ENCODE measurements at regions not wholly inside any gene's neighbourhood (a gene's known extent, or its start where the extent isn't known, plus 50 kb on each side); places are given as distances from the start of the nearest gene placed in this dataset.
"Not testable (repeated sequence)": the region's sequence is repeated elsewhere in the genome, so short reads cannot be mapped to it uniquely, and the experiment has no call there.

- not testable (repeated sequence) for DNase-seq
These were observed 173.9 kb downstream of the TJP1 start for GRCh38 chr15:29648415-29648814.

DNA sequence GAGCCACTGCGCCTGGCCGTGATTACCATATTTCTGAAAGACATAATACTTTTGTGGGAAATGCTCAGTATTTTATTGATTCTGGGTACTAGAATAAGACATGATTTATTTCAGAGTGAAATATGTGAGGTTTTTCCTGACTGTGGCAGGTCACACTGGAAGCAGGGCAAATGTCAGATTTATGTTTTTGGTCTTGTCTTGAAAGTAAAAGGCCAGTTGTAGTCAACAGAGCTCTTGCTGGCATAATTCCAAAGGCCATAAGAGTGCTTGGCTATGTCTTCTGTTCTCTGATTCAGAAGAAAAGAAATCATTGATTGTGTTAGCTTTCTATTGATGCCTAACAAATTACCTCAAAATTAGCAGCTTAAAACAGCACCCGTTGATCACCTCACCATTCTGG is 176.4 kb downstream of the TJP1 start:
- DNase-seq, result no peak

- DNase-seq, result not testable (repeated sequence)
These were observed 177.9 kb downstream of the TJP1 start for GRCh38 chr15:29644361-29644760.

GRCh38 chr15:29638781-29639180 is 183.5 kb downstream of the TJP1 start:
- DNase-seq, result peak; percentile 79

GRCh38 chr15:29638011-29638410 is 184.3 kb downstream of the TJP1 start:
- DNase-seq, result no peak

GRCh38 chr15:29637555-29637954 is 184.7 kb downstream of the TJP1 start:
- no peak for DNase-seq

DNA sequence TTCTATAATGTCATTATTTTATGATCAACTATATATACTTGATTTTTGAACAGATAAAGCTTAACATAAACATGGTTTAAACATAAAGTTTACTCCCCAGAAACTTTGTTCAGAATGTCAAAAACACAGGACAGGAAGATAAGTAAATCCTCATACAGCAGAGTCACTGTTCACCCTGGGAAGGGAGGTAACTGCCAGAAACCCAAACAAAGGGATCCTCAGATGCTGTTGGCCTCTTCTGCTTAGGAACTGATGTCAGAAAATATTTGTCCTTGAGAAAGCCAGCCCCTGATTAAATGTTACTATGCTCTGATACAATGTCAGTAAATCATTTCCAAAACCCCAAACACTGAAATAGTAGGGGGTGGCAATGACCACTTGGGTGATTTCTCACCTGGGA is 185.3 kb downstream of the TJP1 start:
- no peak for DNase-seq

DNA sequence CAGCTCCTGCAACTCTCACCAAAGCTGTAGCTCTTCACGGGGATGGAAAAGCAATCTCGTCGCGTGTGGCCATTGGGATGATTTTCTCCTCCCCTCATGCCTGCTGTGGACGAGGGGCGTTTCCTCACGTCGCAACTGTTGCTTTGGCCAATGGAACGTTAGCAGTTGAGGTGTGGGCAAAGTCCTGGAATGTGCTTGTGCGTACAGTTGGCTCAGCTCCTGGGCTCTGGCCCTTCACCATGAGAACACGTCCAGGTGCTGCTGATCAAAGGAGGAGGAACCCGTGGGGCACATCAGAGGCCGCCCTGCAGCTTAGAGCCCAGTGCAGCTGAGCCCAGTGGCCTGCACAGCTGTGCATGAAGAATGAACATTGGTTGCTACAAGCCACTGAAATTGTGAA is 186.1 kb downstream of the TJP1 start:
- no peak for DNase-seq

DNA sequence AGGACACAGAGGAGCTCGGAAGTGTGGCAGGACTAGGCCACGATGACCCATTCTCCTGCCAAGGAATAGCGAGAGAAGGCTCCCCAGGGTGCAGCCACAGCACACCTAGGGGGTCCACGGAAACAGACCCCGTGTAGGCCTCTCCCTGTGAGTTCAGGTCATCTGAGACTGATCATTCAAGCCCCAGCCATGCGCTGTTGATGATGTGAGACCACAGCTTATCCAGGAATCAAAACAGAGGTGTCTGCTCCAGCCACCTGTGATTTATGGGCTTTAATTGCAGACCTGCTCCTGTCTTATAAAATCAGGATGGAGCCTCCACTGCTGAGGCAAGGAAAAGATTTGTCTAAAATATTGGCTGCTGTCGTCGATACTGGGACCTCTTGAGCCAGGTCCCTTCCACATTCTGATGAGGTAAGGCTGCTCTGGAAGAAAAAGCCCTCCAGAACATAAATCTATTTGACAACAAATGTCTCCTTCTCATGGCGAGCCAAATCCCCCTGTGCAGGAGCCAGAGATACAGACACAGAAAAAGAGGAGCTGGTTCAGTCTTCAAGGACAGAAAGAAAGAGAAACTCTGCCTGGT is 186.7 kb downstream of the TJP1 start:
- peak; percentile 30 for DNase-seq

DNA sequence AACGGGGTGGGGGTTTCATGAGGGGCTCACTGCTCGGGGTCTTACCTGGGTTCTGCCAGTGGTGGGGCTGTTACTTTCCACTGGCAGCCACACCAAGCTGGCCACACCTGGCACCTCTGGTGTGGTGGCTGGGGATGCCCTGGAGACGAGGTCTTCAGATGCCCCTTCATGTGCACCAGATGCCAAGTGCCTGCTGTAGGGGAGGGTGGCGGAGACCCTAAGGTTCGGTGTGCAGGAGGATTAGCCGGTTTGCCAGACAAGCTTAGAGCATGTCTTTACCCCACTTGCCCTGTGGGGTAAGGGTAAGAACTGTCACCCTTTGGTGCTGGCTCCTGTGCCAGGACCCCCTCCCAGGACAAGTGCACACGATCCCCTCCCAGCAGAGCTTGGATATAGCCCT is 188.3 kb downstream of the TJP1 start:
- DNase-seq, result peak; percentile 30

DNA sequence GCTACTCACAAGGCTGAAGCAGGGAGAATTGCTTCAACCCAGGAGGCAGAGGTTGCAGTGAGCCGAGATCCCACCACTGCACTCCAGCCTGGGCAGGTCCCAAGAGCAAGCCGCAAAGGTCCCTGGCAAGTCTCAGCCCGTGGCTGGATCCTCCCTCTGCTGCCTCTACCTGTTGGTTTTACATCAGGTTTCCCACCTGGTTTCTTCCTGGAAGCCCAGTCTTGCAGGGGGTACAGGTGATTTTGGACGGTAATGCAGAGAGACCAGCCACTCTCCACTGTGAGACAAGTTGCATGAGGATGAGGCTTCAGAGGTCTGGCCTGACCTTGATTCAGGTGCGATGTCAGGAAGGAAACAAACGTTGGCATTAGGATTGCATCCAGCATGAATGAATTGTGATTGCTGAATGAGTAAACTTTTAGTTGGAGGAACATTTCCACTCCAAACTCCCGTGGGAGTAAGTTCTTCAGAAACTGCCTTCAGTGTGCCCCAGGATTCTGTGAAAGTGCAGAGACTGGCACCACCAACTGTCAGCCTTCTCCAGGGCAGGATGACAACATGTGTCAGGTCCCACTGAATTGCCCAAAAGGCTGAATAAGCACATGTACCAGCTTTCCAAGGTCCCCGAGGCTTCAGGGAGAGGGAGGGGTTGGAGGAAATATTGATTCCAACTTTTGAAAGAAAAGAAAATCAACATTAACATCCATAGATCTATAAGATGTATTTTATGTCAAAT is 189.4 kb downstream of the TJP1 start:
- DNase-seq, result peak; percentile 26

GRCh38 chr15:29631076-29632070 is 190.9 kb downstream of the TJP1 start:
- peak; percentile 42 for DNase-seq

GRCh38 chr15:29624271-29624670 is 198.0 kb downstream of the TJP1 start:
- no peak for DNase-seq

DNA sequence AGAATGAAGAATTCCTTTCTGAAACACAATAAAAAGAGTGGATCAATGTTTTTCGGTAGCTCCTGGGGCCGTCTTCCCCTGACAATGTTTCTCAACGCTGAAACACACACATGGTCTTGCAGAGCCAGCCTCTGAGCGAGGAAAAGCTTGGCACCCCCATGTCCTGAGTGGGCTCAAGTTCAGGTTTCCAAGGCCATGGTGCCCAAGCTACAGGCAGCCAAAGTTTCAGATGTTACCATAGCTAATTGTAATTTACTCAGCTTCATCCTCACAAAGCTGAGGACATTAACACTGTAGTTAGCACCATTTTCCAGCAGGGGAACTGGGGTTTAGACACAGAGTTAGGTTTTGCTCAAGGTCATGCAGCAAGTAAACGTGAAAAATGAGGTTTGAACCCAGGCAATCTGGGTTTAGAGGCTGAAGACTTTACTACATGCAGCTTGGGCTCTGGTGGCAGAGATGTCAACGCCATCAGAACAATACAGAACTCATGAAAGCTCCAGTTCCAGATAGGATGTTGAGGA is 199.1 kb downstream of the TJP1 start:
- DNase-seq, result no peak

DNA sequence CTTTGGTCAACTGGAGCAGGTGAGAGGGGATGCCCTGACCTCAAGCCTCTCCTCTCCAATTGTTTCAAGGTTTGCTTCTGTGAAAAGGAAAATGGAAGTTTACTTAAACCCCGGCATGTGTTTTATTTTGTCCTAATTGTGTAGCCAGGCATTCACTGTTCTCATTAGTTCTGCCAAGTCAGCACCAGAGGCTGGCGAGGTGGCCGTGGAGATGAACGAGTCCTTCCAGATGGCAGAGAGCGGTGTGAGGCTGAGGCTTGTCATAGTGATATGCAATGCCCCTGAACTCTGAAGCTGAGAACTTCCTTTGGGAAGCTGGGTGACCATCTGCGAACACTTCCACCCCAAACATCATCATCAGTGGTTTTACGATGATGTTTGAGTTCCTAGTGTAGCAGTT is 199.6 kb downstream of the TJP1 start:
- DNase-seq, result no peak

DNA sequence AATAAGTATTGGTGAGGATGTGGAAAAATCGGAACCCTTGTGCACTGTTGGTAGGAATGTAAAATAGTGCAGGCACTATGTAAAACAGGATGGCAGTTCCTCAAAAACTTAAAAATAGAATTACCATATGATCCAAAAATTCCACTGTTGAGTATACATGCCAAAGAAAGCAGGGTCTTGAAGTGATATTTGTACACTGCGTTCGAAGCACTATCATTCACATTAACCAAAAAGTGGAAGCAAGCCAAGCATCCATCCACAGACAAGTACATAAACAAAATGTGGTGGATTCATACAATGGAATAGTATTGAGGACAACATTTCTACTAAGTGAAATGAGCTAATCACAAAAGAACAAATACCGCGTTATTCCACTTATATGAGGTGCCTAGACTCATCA is 200.7 kb downstream of the TJP1 start:
- DNase-seq, result no peak

GRCh38 chr15:29618586-29618985 is 203.7 kb downstream of the TJP1 start:
- no peak for DNase-seq

DNA sequence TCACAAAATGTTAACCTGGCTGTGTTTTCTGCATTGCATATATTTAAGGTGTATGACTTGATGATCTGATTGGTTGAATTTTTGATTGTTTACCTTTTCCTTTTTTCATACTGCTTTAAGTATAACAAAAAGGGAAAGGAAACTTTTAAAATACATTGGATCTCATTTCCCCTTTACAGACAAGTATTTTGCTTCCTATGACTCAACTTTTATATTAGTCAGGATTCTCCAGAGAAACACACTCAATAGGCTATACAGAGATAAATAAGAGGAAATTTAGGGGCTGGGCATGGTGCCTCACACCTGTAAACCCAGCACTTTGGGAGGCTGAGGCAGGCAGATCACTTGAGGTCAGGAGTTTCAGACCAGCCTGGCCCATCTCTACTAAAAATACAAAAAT is 205.8 kb downstream of the TJP1 start:
- DNase-seq, result no peak

DNA sequence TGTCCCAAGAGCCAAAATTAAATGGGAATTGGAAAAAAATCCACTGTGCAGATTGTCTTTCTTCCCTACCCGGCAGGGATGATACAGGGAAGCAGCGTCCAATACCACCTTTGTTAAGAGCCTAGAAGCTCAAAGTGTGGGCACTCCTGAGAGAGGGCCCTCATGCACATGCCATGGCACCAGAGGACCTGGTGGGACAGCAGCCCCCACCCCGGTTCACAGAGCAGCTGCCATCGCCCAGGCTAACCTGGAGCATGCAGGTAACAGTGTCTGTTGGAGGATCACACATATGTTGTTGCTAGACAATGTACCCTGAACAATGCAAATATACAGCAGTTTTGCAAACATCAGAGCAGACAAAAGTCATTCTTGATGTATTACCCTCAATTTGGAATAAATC is 206.5 kb downstream of the TJP1 start:
- no peak for DNase-seq

- DNase-seq, result no peak
These were observed 208.3 kb downstream of the TJP1 start for GRCh38 chr15:29613951-29614382.

DNA sequence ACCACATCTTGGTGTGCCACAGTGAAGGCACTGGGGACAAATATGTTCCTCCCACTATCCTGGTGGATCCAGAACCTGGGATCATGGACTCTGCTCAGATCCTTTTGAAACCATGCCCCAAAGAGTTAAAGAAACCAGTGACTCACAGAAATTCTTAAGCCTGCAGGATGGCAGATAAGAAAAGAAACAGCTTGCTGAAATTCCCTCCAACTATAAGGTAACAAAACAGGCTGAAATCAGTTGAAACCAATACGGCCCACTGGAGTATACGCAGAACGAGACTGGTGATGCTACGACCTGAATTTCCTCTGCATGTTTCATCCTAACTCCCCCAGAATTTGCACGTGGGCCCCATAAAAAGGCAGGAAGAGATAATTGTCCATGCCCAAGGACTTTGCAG is 209.6 kb downstream of the TJP1 start:
- no peak for DNase-seq

DNA sequence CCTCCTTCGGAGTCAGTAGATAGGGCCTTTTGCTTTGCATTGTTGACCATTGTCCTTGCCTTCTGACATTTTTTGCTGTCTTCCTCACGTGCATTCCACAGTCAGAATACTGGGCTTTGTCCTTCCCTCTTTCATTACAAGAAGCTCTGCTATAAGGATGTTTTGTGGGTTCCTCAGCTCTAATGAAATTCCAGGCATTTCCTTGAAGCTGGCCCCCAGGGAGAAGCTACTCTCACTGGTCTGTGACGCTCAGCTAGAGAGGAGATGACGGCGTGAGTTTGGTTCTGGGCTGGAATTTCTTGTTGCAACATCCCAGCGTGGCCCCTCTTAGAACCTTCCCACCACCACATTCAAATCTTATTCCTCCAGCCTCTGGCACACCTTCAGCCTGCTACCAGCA is 210.2 kb downstream of the TJP1 start:
- peak; percentile 87 for DNase-seq

DNA sequence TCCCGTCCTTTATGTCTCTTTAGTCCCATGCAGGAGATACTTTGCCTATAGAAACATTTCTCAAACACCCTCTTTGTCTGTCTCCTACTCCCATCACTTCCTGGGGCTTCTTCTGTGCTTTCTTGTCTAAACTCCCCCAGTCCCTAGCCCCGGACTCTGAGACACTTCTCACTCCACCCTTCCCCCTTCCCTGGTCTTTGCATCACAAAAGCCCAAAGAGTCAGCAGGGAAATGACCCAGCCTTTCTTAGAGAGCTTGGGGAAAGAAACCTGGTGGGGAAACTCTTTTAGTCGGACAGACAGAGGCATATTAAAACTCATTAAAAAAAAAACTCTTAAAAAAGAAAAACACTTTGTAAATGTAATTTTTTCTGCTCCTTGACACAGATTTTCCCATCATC is 211.2 kb downstream of the TJP1 start:
- DNase-seq, result no peak

All from islet precursor cell (in vitro differentiated cells).